ENCODE measurements at regions not wholly inside any gene's neighbourhood (a gene's known extent, or its start where the extent isn't known, plus 50 kb on each side); places are given as distances from the start of the nearest gene placed in this dataset.

- H3K79me2 ChIP-seq (ENCODE audit: control insufficient read depth, insufficient read depth, low read length), result no peaks in the 10 kb centered on the region
- no peak overlapping the region for H3K4me2 ChIP-seq (ENCODE audit: insufficient read depth, low read length)
- CTCF ChIA-PET, result interaction anchor here (5.4 kb wide), 1 partner anchor 92 kb away, joined by 18 read pairs; no protein-coding TSS in a partner anchor
- BruUV-seq (replicated peaks), result no TSS peak
- dilution Hi-C loops (cut with MboI; ENCODE audit: extremely low pct_ligation_motif_present, low sequenced_read_pairs), result no loop called here
- H3K4me1 ChIP-seq (ENCODE audit: control insufficient read depth, extremely low read depth, insufficient read depth, low read length), result no peaks in the 10 kb centered on the region
- POLR2A ChIA-PET, result no interaction called here
- no peaks in the 10 kb centered on the region for H3K9me3 ChIP-seq (replicated peaks; ENCODE audit: control insufficient read depth, insufficient read depth, low read length)
- no peak for DNase-seq (ENCODE audit: low read depth, low spot score)
- no peak overlapping the region for H3K9ac ChIP-seq (replicated peaks; ENCODE audit: extremely low read depth, insufficient read depth, low read length)
- TF ChIP-seq POLR2A (IDR thresholded peaks at IDR 0.05; ENCODE audit: low read depth, low read length) (no peak), JUN (IDR thresholded peaks at IDR 0.05; ENCODE audit: borderline replicate concordance, insufficient read depth, insufficient read length, low read depth) (no peak), EZH2 (IDR thresholded peaks at IDR 0.05; ENCODE audit: borderline replicate concordance, low read depth, low read length, severe bottlenecking) (no peak), MAX (IDR thresholded peaks at IDR 0.05; ENCODE audit: insufficient read depth, insufficient read length) (no peak), POLR2AphosphoS5 (IDR thresholded peaks at IDR 0.05; ENCODE audit: insufficient read depth, low read depth, low read length) (no peak), MYC (IDR thresholded peaks at IDR 0.05; ENCODE audit: low read depth, low read length) (no peak), GATA2 (IDR thresholded peaks at IDR 0.05; ENCODE audit: insufficient read depth, insufficient read length, low read depth, low read length) (no peak), FOS (IDR thresholded peaks at IDR 0.05; ENCODE audit: borderline replicate concordance, insufficient read depth, low read length) (no peak)
- TF ChIP-seq, protein P1, sequence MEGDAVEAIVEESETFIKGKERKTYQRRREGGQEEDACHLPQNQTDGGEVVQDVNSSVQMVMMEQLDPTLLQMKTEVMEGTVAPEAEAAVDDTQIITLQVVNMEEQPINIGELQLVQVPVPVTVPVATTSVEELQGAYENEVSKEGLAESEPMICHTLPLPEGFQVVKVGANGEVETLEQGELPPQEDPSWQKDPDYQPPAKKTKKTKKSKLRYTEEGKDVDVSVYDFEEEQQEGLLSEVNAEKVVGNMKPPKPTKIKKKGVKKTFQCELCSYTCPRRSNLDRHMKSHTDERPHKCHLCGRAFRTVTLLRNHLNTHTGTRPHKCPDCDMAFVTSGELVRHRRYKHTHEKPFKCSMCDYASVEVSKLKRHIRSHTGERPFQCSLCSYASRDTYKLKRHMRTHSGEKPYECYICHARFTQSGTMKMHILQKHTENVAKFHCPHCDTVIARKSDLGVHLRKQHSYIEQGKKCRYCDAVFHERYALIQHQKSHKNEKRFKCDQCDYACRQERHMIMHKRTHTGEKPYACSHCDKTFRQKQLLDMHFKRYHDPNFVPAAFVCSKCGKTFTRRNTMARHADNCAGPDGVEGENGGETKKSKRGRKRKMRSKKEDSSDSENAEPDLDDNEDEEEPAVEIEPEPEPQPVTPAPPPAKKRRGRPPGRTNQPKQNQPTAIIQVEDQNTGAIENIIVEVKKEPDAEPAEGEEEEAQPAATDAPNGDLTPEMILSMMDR (IDR thresholded peaks at IDR 0.05; ENCODE audit: extremely low read depth in 1 of 2, insufficient read depth in 1 of 2, low read depth in 1 of 2, low read length in 2 of 2), result no peak
- H3K9me1 ChIP-seq (replicated peaks; ENCODE audit: control insufficient read depth, extremely low read depth, insufficient read depth, low read length), result no peaks in the 10 kb centered on the region
- FAIRE-seq, result no peak
- H3K27ac ChIP-seq (ENCODE audit: insufficient read depth, low read depth, low read length), result no peak overlapping the region
- intact Hi-C loops (cut with micrococcal nuclease), result no loop called here
- no peak overlapping the region for H2AFZ ChIP-seq (ENCODE audit: low read depth, low read length)
- no peak overlapping the region for H3K4me3 ChIP-seq (replicated peaks in 1 of 3; ENCODE audit: insufficient read depth in 1 of 3, low read depth in 1 of 3, low read length in 3 of 3)
- H3K27me3 ChIP-seq (ENCODE audit: control insufficient read depth in 2 of 2, insufficient read depth in 2 of 2, low read length in 2 of 2), result no peaks in the 10 kb centered on the region
- H4K20me1 ChIP-seq (replicated peaks; ENCODE audit: control insufficient read depth, extremely low read depth, insufficient read depth, low read length), result no peaks in the 10 kb centered on the region
- H3K36me3 ChIP-seq (ENCODE audit: control insufficient read depth in 2 of 2, extremely low read depth in 1 of 2, insufficient read depth in 2 of 2, low read length in 2 of 2), result no peaks in the 10 kb centered on the region
These were observed 166.1 kb upstream of the POU1F1 start for GRCh38 chr3:87442470-87442869.
